Loucy (cell line): ENCODE measurements at regions not wholly inside any gene's neighbourhood (a gene's known extent, or its start where the extent isn't known, plus 50 kb on each side); places are given as distances from the start of the nearest gene placed in this dataset.

Experiments used
- EZH2phosphoT487 ChIP-seq: fragments of 200-600 bp; IDR thresholded peaks from 2 replicates; pipeline ENCODE4 v1.6.1; 2018; ENCODE audit warnings: antibody characterized with exemption, mild to moderate bottlenecking, moderate library complexity, borderline replicate concordance
- TF ChIP-seq, protein P1 (sequence below): fragments of 200-600 bp; sonication (generic); conservative IDR thresholded peaks from 2 replicates; pipeline ENCODE4 v1.5.1; 2014; ENCODE audit warnings: mild to moderate bottlenecking, antibody characterized with exemption, low read length

- TF ChIP-seq, protein P1, sequence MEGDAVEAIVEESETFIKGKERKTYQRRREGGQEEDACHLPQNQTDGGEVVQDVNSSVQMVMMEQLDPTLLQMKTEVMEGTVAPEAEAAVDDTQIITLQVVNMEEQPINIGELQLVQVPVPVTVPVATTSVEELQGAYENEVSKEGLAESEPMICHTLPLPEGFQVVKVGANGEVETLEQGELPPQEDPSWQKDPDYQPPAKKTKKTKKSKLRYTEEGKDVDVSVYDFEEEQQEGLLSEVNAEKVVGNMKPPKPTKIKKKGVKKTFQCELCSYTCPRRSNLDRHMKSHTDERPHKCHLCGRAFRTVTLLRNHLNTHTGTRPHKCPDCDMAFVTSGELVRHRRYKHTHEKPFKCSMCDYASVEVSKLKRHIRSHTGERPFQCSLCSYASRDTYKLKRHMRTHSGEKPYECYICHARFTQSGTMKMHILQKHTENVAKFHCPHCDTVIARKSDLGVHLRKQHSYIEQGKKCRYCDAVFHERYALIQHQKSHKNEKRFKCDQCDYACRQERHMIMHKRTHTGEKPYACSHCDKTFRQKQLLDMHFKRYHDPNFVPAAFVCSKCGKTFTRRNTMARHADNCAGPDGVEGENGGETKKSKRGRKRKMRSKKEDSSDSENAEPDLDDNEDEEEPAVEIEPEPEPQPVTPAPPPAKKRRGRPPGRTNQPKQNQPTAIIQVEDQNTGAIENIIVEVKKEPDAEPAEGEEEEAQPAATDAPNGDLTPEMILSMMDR: no peak
- TF ChIP-seq EZH2phosphoT487: no peak
Measured at GRCh38 chr5:110289512-110289810, 437.0 kb downstream of the TMEM232 start.
